A549 (cell line): ENCODE measurements at regions not wholly inside any gene's neighbourhood (a gene's known extent, or its start where the extent isn't known, plus 50 kb on each side); places are given as distances from the start of the nearest gene placed in this dataset.

Experiments
- RCOR1 ChIP-seq: fragments of 150-350 bp; IDR thresholded peaks from 2 replicates; pipeline ENCODE4 v1.6.1; 2014; ENCODE audit warnings: antibody characterized with exemption, low read length, low read depth
- RNF2 ChIP-seq: fragments of 200-600 bp; sonication (generic); IDR thresholded peaks from 2 replicates; pipeline ENCODE4 v1.6.1; 2016; ENCODE audit warnings: low read depth, mild to moderate bottlenecking, antibody characterized with exemption, moderate library complexity, borderline replicate concordance
- SREBF2 ChIP-seq: fragments of 450-650 bp; IDR thresholded peaks from 2 replicates; pipeline ENCODE4 v1.6.1; 2014; ENCODE audit warnings: mild to moderate bottlenecking, moderate library complexity
- TF ChIP-seq, protein P1 (sequence below): fragments of >200 bp; sonication (Bioruptor Twin); formaldehyde crosslinking; IDR thresholded peaks from 3 replicates; pipeline ENCODE4 v1.5.1; 2016

DNA sequence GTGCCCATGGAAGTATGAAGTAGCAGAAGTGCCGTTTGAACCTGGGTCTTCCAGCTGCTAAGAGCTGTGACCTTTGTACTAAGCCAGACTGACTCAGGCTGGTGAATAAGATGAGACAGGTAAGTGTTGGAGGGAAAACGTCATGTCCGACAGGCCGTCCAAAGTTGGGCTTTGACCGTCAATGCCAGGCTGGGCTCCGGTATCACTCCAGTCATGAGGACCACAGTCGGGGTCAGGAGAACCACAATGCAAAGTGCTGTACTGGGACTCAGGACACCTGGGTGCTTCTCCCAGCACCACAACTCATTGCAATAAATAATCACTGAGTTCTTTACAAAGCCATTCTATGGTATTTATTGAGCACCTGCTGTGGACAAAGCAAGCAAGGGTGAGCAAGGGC, 268.6 kb downstream of the HAPSTR1 start:
- TF ChIP-seq SREBF2: no peak
- no peak for TF ChIP-seq RNF2
- TF ChIP-seq, protein P1, sequence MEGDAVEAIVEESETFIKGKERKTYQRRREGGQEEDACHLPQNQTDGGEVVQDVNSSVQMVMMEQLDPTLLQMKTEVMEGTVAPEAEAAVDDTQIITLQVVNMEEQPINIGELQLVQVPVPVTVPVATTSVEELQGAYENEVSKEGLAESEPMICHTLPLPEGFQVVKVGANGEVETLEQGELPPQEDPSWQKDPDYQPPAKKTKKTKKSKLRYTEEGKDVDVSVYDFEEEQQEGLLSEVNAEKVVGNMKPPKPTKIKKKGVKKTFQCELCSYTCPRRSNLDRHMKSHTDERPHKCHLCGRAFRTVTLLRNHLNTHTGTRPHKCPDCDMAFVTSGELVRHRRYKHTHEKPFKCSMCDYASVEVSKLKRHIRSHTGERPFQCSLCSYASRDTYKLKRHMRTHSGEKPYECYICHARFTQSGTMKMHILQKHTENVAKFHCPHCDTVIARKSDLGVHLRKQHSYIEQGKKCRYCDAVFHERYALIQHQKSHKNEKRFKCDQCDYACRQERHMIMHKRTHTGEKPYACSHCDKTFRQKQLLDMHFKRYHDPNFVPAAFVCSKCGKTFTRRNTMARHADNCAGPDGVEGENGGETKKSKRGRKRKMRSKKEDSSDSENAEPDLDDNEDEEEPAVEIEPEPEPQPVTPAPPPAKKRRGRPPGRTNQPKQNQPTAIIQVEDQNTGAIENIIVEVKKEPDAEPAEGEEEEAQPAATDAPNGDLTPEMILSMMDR: no peak
- TF ChIP-seq RCOR1: no peak
